ENCODE measurements at regions not wholly inside any gene's neighbourhood (a gene's known extent, or its start where the extent isn't known, plus 50 kb on each side); places are given as distances from the start of the nearest gene placed in this dataset.

- TF ChIP-seq POLR2A (IDR thresholded peaks at IDR 0.05) (no peak), CTCF (IDR thresholded peaks at IDR 0.05) (no peak)
Measured at GRCh38 chr16:62539657-62540056, 503.4 kb upstream of the CDH8 start.

GRCh38 chr16:62530426-62530825 is 494.2 kb upstream of the CDH8 start:
- intact Hi-C loops (cut with DNase I), result no loop called here
- Histone ChIP-seq H3K4me3 (replicated peaks in 1 of 3) (no peak overlapping the region), H3K36me3 (no peaks in the 10 kb centered on the region), H3K4me1 (no peaks in the 10 kb centered on the region), H3K27me3 (no peaks in the 10 kb centered on the region), H3K9me3 (no peaks in the 10 kb centered on the region), H3K27ac (no peak overlapping the region)
- TF ChIP-seq CTCF (IDR thresholded peaks at IDR 0.05), result no peak
- no peak for TF ChIP-seq POLR2A (IDR thresholded peaks at IDR 0.05)
- no peak for DNase-seq
- WGBS, 2 donors, result 54 to 74% methylated on average over 3 of the region's 3 CpGs

More at GRCh38 chr16:62539657-62540056, 503.4 kb upstream of the CDH8 start:
- 91 to 96% methylated on average over 1 of the region's 1 CpG for WGBS, 2 donors
- Histone ChIP-seq H3K4me3 (replicated peaks in 1 of 3) (no peak overlapping the region), H3K27ac (no peak overlapping the region), H3K36me3 (no peaks in the 10 kb centered on the region), H3K27me3 (no peaks in the 10 kb centered on the region), H3K9me3 (no peaks in the 10 kb centered on the region), H3K4me1 (no peaks in the 10 kb centered on the region)
- no peak for DNase-seq
- intact Hi-C loops (cut with DNase I), result no loop called here

- 25 to 34% methylated on average over 1 of the region's 1 CpG for WGBS, 2 donors
Measured at GRCh38 chr16:62516001-62516400, 479.8 kb upstream of the CDH8 start.

GRCh38 chr16:62503073-62503472 is 466.8 kb upstream of the CDH8 start:
- Histone ChIP-seq H3K4me3 (replicated peaks in 1 of 3) (no peak overlapping the region), H3K36me3 (no peaks in the 10 kb centered on the region), H3K27me3 (no peaks in the 10 kb centered on the region), H3K9me3 (no peaks in the 10 kb centered on the region), H3K4me1 (no peaks in the 10 kb centered on the region), H3K27ac (no peak overlapping the region)
- intact Hi-C loops (cut with DNase I), result no loop called here
- TF ChIP-seq CTCF (IDR thresholded peaks at IDR 0.05) (no peak), POLR2A (IDR thresholded peaks at IDR 0.05) (no peak)
- no peak for DNase-seq
- WGBS, 2 donors, result 86 to 89% methylated on average over 3 of the region's 3 CpGs

More at GRCh38 chr16:62516001-62516400, 479.8 kb upstream of the CDH8 start:
- intact Hi-C loops (cut with DNase I), result no loop called here
- no peaks in the 10 kb centered on the region for H3K27me3 ChIP-seq
- H3K4me1 ChIP-seq, result no peaks in the 10 kb centered on the region
- H3K27ac ChIP-seq, result no peak overlapping the region
- no peaks in the 10 kb centered on the region for H3K9me3 ChIP-seq
- no peak overlapping the region for H3K4me3 ChIP-seq (replicated peaks in 1 of 3)
- TF ChIP-seq CTCF (IDR thresholded peaks at IDR 0.05), result no peak
- TF ChIP-seq POLR2A (IDR thresholded peaks at IDR 0.05), result no peak
- no peaks in the 10 kb centered on the region for H3K36me3 ChIP-seq
- DNase-seq, result no peak

- H3K9me3 ChIP-seq, result no peaks in the 10 kb centered on the region
- WGBS, 2 donors, result 90 to 93% methylated on average over 6 to 7 of the region's 7 CpGs
- no peak overlapping the region for H3K4me3 ChIP-seq (replicated peaks in 1 of 3)
- no peak for DNase-seq
- H3K27ac ChIP-seq, result no peak overlapping the region
- intact Hi-C loops (cut with DNase I), result no loop called here
- no peak for TF ChIP-seq POLR2A (IDR thresholded peaks at IDR 0.05)
- no peak for TF ChIP-seq CTCF (IDR thresholded peaks at IDR 0.05)
- no peaks in the 10 kb centered on the region for H3K36me3 ChIP-seq
- H3K4me1 ChIP-seq, result no peaks in the 10 kb centered on the region
- no peaks in the 10 kb centered on the region for H3K27me3 ChIP-seq
Measured at GRCh38 chr16:62478903-62479458, 442.7 kb upstream of the CDH8 start.

All from thyroid gland (tissue), 4 donors.